OCI-M2 (cell line): ENCODE measurements at regions not wholly inside any gene's neighbourhood (a gene's known extent, or its start where the extent isn't known, plus 50 kb on each side); places are given as distances from the start of the nearest gene placed in this dataset.

ENCODE experiments used
- DNase-seq: peaks from one replicate; lab custom pipeline; 2025; ENCODE audit not compliant: unreplicated experiment; lab: John Stamatoyannopoulos, UW

- no peak for DNase-seq
These were observed 171.2 kb upstream of the NCK2 start for GRCh38 chr2:105573490-105573889.

DNA sequence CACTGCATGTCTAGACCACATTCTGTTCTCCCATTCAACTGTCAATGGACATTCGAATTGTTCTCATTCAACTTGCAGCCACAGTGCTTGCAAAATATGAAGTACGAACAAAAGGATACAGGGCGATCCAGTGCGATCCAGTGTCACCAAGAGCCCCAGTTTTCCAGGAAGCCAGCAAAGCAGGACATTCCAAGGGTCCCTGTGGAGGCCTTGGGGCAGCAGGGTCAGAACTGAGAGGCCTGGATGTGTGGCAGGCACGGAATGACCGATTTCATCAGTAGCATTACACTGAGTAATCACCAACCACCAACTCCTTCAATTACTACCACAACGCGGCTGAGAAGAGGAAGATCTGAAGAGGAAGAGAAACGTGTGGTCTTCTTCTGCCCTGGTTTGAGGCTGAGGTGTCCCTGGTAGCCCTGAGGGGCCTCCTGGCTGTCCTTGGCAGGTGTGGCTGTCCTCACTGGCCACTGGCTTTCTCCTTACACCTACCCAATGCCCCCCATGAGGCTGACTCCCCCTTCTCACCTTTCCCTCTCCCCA is 172.7 kb upstream of the FHL2 start:
- DNase-seq = no peak

DNA sequence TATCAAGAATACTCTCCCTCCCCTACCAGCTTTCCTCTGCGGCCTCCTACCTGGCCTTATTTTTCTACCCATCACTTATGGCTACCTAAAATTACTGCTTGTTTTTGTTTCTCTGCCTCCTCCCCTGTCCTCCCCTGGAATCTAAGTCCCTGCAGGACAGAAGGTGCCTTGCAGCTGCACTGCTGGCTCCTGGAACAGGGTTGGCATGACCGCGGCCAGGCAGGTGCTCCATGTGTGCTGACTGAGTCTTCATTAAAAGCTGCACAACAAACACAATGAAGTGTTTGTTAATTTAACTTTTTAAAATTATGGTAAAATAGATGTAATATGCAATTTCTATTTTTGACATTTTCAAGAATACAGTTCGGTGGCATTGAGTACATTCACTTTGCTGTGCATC is 171.9 kb upstream of the FHL2 start:
- DNase-seq = no peak

DNA sequence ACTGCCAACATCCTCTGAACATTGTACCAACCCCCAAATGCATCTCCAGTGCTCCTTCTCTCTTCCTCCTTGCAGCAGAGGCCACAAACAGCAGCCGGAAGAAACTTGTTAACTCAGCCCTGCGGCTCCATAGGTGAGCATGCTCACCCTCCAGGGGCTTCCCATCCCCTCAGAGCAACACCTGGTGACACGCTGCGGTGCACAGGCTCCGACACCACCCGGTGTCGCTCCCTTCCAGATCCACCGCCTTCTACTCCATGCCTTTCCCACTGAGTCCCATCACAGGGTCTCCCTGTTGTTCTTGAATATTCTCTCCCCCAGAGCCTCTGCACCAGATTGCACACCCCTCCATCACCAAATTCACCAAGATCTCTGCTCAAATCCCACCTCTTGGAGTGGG is 171.5 kb upstream of the FHL2 start:
- no peak for DNase-seq

DNA sequence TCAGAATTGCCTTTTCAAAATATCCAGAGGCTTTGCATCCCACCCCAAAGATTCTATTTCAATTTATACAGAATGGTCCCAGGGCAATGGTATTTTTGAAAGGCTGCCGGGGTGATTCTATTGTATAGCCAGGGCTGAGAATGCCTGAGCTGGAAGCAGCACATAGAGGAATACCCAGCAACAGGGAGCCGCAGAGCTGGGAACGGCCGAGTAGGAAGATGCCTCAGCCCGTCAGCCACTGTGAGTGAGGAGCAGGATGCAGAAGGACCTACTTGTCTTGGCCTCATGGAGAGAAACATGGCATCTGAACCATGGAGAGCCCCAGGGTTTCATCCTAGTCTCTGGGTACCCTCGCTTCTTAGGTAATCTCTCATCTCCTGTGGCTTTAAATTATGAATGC is 170.8 kb upstream of the FHL2 start:
- no peak for DNase-seq

- DNase-seq = no peak
These were observed 169.2 kb upstream of the FHL2 start for GRCh38 chr2:105567996-105568494.

GRCh38 chr2:105563000-105563719 is 164.3 kb upstream of the FHL2 start:
- DNase-seq = no peak

- no peak for DNase-seq
These were observed 162.6 kb upstream of the FHL2 start for GRCh38 chr2:105561401-105561800.

GRCh38 chr2:105560157-105560556 is 161.3 kb upstream of the FHL2 start:
- DNase-seq = no peak

DNA sequence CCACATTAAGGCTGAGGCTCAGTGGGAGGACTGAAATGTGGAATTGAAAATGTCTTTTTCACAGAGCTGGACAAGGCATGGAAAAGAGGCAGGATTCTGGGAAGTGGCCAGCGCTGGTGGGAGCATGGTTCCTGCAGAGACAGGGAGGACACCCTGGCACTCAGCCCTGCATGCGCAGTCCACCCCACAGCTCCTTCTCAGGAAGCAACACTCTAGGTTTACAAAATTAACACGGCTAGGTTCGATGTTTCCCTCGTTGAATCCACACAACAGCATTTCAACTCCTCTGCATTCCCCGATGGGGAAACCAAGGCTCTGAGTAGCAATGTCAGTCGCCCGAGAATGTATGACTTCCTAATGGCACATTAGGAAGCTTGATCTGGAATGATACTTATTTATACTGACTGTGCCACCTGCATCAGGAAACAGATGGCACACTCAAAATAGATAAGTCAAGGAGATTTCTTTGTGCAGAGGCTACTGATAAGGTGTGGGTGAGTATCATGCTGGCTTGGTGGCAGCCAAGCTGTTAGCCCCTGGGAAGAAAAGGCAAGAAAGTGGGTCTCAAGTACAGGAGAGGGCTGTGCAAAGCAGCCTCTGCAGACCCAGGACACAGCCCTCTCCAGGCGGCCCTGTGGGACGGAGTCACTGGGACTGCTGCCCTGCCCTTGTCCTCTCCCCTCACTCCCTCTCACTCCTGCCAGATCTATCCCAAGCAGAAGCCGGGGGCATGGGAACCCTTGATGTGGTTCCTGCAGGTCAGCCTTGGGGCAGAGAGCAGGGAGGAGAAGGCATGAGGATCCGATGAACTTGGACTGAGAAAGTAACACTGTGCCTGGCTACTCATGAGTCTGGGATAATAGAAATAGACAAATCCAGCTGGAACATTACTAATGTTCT is 158.4 kb upstream of the FHL2 start:
- no peak for DNase-seq

DNA sequence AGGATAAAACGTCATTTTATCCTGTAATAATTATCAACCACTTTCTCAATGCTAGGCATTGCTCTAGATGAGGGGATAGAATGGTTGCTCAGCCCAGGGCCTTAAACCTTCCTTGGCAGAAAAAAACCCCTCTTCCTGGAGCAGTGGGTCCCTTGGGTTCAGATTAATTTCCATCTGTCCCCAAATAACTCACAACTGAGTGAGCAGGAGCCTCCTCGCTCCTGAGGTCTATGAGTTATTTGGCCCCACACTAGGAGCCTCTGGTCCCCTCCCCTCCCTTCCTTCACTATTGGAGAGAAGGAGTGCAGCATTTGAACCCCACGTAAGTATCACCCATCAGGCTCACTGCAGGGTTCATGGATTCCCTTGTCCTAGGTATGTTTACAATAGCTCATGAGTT is 157.5 kb upstream of the FHL2 start:
- DNase-seq = no peak

DNA sequence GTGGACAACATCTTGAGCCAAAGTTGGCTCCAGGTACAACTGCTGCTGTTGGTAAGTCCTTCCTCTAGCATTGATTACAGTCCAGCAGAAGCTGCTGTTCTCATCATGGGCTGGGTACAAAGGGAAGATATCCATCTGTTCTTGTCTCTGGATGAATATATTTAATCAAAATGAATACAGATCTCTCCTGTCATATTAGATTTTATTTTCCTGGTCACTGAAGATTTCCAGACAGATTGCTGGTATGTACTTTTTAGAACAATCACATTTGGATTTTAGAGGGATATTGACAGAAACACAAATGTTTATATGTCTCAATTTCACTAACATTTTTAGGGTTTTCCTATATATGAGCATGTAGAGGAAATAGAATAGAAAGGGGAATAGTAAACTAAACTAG is 155.4 kb upstream of the FHL2 start:
- DNase-seq = no peak

DNA sequence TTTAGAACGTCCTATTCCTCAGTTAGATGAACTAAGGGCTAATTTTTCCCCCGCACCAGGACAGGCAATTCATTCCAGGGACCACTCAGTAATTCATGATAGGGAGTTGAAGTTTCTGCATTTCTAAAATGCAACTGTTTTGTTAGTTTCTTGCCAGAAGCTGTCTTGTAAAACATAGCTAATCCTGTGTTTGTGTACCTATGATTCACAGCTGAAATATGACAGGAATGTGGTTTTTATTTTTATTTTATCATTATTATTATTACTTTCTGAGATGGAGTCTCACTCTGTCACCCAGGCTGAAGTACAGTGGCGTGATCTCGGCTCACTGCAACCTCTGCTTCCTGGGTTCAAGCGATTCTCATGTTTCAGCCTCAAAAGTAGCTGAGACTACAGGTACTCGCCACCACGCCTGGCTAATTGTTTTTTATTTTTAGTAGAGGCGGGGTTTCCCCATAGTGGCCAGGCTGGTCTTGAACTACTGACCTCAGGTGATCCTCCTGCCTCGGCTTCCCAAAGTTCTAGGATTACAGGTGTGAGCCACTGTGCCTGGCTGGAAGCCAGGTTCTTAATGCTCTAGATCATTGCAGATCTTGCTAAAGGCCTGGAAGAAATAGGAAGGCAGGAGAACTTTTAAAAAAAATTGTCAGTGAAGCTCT is 154.8 kb upstream of the FHL2 start:
- no peak for DNase-seq

DNA sequence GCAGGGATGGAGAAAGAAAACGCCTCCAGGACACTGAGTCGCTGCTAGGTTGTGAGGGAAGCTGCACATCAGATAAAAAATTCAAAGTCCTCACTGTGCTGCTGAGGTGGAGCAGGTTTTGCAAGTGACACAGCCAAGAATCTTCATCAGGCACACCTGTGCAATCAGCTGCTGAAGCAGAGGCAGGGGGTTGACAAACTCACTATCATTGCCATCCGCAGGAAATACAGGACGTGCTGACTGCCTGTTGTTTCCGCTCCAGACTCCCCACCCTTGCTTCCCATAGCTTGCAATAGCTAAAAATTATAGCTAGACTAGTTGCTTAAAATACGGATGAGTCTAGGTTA is 147.8 kb upstream of the FHL2 start:
- DNase-seq = no peak

DNA sequence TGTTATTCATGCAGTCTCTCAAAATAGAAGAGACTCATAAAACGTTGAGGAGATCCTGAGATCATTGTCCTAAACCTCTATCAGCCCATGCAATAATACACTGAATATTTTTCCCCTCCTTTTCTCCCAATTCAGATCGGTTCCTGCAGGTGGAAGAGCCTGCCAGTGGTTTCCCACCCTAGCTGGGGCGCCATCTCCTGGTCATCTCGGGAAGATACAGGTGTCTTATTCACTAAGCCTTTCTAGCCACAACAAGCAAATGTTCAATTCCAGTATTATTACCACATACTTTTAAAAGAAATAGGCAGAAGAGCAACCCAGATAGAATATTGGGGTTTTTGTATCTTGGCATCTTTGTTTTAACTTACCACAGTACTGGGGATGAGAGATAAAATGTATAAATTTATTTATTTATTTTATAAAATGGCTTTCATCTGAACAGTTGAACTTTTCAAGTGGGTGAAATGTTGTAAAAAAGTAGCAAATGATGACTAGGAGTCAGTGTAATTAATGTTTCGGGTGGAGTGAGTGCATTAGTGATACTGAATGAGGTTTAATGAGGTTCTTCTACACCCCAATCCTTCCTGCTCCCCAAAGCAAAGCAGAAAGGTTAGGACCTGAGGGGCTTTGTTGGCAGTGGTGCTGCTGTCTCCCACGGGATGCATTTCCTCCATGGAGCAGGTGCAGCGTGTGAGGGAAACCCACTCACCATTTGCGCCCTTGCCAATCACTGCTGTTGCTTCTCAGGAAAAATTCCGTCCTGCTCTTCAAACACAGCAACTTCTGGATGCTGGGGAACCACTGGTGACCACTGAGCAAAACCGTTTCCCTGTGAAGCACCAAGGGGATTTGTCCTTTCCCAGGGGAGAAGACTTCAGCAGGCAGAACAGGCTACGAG is 147.1 kb upstream of the FHL2 start:
- DNase-seq = peak; percentile 1

DNA sequence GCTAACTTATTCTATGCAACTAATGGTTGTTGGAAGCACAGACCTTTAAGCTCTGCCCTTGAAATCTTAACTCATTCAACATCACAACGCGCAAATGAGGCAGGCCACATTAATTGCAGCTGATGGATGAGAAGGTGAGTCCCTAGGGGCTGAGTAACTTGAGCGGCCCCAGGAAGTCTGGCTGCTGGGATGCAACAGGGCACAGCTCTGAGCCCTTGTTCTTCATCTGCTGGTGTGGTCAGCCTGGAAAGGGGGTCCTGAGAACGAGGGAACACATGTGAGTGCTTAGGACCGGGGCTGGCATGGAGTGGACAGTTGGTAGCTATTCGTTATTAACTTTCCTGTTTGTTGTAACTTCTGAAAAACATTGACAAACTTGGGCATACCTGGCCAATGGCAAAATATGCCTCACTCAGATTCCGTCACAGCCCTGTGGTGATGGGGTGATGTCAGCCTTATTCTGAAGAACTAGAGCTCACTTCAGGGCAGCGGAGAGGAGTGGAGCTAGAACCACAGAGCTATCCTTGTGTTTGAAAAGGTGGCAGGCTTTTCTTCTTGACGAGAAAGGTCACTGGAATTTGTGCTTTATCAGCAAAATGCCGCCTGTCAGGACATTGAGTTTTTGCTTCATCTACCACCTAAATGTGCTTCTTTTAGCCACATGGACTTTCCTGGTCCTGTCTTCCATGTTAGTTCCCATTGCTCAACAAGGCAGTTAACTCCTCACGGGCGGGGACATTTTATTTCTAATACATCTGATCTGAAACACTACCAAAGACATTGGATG is 145.9 kb upstream of the FHL2 start:
- DNase-seq = no peak

GRCh38 chr2:105541189-105542050 is 142.6 kb upstream of the FHL2 start:
- no peak for DNase-seq

GRCh38 chr2:105540642-105541041 is 141.8 kb upstream of the FHL2 start:
- no peak for DNase-seq

DNA sequence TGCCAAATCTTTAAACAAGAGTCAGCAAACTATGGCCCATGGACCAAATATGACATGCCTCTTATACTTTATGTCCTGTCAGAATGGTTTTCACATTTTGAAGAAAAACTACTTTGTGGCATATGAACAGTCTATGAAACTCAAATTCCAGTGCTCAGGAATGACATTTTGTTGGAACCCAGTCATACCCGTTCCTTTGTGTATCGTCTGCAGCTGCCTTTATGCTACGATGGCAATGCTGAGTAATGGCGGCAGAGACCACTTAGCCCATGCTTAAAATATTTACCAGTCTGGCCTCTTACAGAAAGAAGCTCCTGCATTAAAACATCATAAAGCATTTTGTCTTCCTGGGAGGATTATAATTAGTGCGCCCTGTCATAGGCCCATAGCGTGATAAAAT is 140.5 kb upstream of the FHL2 start:
- DNase-seq = no peak
